Prostate gland (tissue), 2 donors: ENCODE measurements at regions not wholly inside any gene's neighbourhood (a gene's known extent, or its start where the extent isn't known, plus 50 kb on each side); places are given as distances from the start of the nearest gene placed in this dataset.

Experiments
- DNase-seq: peaks from one replicate; pipeline ENCODE4 v3.0.0-alpha.2; 2019; ENCODE audit warnings: low spot score
- H3K27ac ChIP-seq, 2 donors: fragments of 200-600 bp; sonication (generic); 2 replicates each; pipeline ENCODE4 v1.5.1; 2017 to 2019
- H3K27me3 ChIP-seq: fragments of 200-600 bp; sonication (generic); replicated peaks from 2 replicates; pipeline ENCODE4 v1.5.1; 2019; ENCODE audit not compliant: insufficient read depth
- H3K36me3 ChIP-seq, 2 donors: fragments of 200-600 bp; sonication (generic); 1 replicate in 1 of 2; 2 replicates in 1 of 2; pipeline versions ENCODE4 v1.5.1 to v1.8.1; 2017 to 2019
- H3K4me1 ChIP-seq: fragments of 200-600 bp; sonication (generic); replicated peaks from 2 replicates; pipeline ENCODE4 v1.5.1; 2019
- H3K4me3 ChIP-seq, 2 donors: fragments of 200-600 bp; sonication (generic); 2 replicates each; pipeline ENCODE4 v1.5.1; 2017 to 2019
- H3K9me3 ChIP-seq: fragments of 200-600 bp; sonication (generic); 2 replicates; pipeline ENCODE4 v1.5.1; 2017
- POLR2A ChIP-seq: fragments of 450-650 bp; IDR thresholded peaks from one replicate; pipeline ENCODE4 v1.6.1; 2016; ENCODE audit warnings: antibody characterized with exemption, mild to moderate bottlenecking
- POLR2AphosphoS5 ChIP-seq: sonication (generic); formaldehyde crosslinking; IDR thresholded peaks from one replicate; pipeline ENCODE4 v1.6.1; 2017; ENCODE audit warnings: antibody characterized with exemption
- WGBS: methylation state at CpG from one replicate; pipeline ENCODE4 v1.1.5; 2018; 5-methylcytosine and 5-hydroxymethylcytosine counted together
- intact Hi-C: fragments of 100-400 bp; cut with DNase I; formaldehyde crosslinking; loops from one replicate; pipeline ENCODE4 v1.14.2; 2022
- TF ChIP-seq, protein P1 (sequence below), 4 experiments: fragments of 200-600 bp in 2 of 4; fragments of 450-650 bp in 2 of 4; sonication (generic) in 2 of 4; IDR thresholded peaks; 1 replicate in 3 of 4; 2 replicates in 1 of 4; pipeline ENCODE4 v1.5.1; 2016 to 2019; ENCODE audit warnings: antibody characterized with exemption in 4 of 4, mild to moderate bottlenecking in 2 of 4, moderate library complexity in 2 of 4

DNA sequence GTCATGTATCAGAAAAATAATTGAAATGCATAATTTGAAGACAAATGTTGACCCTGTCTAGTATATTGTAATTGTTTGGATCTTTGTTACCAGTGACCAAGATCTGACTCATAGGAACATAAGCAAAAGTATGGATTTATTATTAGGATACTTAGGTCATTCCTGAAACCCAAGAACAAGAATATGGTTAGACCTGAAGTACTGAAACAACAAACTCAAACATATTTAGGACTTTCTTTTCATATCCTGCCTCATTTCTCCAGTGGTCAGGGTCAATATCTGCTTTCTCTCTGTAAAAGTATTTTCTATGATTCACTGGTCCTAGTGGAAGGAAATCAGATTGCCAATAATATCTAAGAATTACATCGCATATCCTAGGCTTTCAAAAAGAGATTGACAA is 1937.1 kb upstream of the WWC1 start:
- Histone ChIP-seq H3K36me3 (no peaks in the 10 kb centered on the region), H3K9me3 (no peaks in the 10 kb centered on the region), H3K4me1 (no peaks in the 10 kb centered on the region), H3K27me3 (no peaks in the 10 kb centered on the region), H3K4me3 (no peak overlapping the region), H3K27ac (no peak overlapping the region)
- intact Hi-C loops, result no loop called here
- 97% methylated on average over 1 of the region's 1 CpG for WGBS
- TF ChIP-seq, protein P1, sequence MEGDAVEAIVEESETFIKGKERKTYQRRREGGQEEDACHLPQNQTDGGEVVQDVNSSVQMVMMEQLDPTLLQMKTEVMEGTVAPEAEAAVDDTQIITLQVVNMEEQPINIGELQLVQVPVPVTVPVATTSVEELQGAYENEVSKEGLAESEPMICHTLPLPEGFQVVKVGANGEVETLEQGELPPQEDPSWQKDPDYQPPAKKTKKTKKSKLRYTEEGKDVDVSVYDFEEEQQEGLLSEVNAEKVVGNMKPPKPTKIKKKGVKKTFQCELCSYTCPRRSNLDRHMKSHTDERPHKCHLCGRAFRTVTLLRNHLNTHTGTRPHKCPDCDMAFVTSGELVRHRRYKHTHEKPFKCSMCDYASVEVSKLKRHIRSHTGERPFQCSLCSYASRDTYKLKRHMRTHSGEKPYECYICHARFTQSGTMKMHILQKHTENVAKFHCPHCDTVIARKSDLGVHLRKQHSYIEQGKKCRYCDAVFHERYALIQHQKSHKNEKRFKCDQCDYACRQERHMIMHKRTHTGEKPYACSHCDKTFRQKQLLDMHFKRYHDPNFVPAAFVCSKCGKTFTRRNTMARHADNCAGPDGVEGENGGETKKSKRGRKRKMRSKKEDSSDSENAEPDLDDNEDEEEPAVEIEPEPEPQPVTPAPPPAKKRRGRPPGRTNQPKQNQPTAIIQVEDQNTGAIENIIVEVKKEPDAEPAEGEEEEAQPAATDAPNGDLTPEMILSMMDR (IDR thresholded peaks at IDR 0.05), result no peak
- TF ChIP-seq POLR2AphosphoS5 (no peak), POLR2A (no peak)
- no peak for DNase-seq

DNA sequence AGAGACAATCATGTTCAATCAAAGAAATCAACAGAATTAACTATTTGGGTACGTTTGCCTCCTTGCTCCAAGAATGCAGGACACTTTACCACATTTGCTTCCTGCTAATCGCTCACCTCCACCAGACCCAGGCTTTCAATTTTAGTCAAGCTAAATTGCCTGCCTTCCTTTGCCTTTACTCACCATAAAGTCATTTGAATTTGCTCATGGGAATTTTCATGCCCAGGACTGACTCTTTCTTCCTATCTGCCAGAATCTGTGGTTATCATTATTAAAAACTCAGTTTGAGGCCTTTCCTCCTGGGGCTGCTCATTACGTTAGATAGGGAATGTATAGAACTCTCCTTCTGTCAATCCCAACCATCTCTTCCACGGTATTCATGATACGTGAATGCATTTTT is 1935.3 kb upstream of the WWC1 start:
- Histone ChIP-seq H3K4me3 (no peak overlapping the region), H3K27ac (no peak overlapping the region), H3K9me3 (no peaks in the 10 kb centered on the region), H3K4me1 (no peaks in the 10 kb centered on the region), H3K27me3 (no peaks in the 10 kb centered on the region), H3K36me3 (no peaks in the 10 kb centered on the region)
- intact Hi-C loops, result no loop called here
- 88% methylated on average over 5 of the region's 5 CpGs for WGBS
- TF ChIP-seq POLR2A (no peak), POLR2AphosphoS5 (no peak)
- TF ChIP-seq, protein P1 (IDR thresholded peaks at IDR 0.05), result no peak
- no peak for DNase-seq

DNA sequence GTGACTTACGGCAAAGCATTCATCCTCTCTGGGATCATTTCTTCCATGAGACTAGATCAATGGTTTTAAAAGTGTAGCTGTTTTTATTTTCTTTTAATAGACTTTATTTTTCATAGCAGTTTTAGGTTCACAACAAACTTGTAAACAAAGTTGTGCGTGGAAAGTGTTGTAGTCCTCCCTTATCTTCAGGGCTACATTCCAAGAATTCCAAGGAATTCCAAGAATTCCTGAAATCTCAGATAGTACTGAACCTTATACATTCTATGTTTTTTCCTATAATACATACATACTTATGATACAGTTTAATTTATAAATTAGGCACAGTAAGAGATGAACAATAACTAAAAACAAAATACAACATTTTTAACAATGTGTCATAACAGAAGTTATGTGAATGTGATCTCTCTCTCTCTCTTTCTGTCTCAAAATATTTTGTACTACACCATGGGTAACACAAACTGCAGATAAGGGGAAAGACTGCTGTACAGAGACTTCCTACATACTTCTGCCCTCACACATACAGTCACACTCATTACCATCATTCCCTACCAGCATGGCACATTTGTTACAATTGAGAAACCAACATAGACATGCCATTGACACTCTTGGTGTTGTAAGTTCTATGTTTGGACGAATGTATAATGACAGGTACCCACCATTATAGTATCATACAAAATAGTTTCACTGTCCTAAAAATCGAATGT is 1933.2 kb upstream of the WWC1 start:
- no peaks in the 10 kb centered on the region for H3K4me1 ChIP-seq
- 74% methylated on average over 4 of the region's 4 CpGs for WGBS
- TF ChIP-seq, protein P1 (IDR thresholded peaks at IDR 0.05), result no peak
- TF ChIP-seq POLR2AphosphoS5, result no peak
- TF ChIP-seq POLR2A, result no peak
- H3K4me3 ChIP-seq, result no peak overlapping the region
- DNase-seq, result no peak
- no peaks in the 10 kb centered on the region for H3K9me3 ChIP-seq
- no peak overlapping the region for H3K27ac ChIP-seq
- intact Hi-C loops, result no loop called here
- no peaks in the 10 kb centered on the region for H3K36me3 ChIP-seq
- no peaks in the 10 kb centered on the region for H3K27me3 ChIP-seq

DNA sequence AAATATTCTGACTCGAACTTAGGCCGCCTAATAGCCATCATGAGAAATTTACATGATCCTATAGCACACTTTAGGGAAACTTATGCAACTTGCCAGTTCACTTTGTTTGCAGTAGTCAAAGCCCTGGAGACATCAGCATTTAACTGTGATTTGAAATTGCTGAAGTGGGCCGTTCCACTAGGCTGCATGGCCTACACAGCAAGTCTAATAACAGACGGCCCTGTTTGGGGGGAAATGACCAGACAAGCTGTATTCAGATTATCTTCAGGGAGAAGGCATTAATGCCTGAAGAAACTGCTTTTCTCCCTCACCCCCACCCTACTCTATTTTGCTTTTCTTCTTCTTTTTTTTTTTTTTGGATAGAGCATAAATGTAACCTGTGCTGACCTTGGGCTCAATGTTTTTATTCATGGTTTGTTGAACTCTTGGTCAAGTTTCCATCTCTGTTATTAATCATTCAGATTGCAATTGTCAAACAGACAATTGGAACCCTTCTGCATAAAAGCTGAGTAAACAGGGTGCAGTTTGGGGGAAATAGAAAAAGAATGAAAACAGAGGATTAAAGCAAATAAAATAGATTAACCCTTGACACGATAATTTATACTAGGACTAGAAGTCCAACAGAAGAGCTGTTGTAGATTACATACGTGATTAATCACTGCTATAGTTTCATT is 1928.2 kb upstream of the WWC1 start:
- H3K9me3 ChIP-seq, result no peaks in the 10 kb centered on the region
- no peaks in the 10 kb centered on the region for H3K27me3 ChIP-seq
- H3K27ac ChIP-seq, result no peak overlapping the region
- no peak for TF ChIP-seq POLR2AphosphoS5
- H3K4me1 ChIP-seq, result no peaks in the 10 kb centered on the region
- H3K4me3 ChIP-seq, result no peak overlapping the region
- WGBS, result 56% methylated on average over 6 of the region's 6 CpGs
- H3K36me3 ChIP-seq, result no peaks in the 10 kb centered on the region
- no peak for DNase-seq
- intact Hi-C loops, result no loop called here

DNA sequence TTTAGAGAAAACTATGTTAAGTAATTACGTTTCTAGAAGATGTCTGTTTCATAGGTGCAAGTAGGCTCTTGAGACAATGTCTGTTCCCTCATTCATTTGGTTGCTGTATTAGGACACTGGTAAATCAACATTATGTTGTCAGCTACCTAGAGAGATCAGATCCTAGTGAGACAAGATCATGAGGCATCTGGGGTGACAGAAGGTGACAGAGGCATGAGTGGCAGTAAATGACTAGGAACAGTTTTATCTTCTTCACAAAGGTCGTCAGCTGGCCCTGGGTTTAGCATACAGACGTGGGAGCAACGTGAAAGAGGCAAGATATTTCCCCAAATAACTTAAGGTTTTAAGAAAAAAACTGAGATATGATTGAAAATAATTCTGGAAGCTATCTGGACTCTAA is 1926.3 kb upstream of the WWC1 start:
- no peak for DNase-seq
- Histone ChIP-seq H3K27ac (no peak overlapping the region), H3K36me3 (no peaks in the 10 kb centered on the region), H3K27me3 (no peaks in the 10 kb centered on the region), H3K4me3 (no peak overlapping the region), H3K4me1 (no peaks in the 10 kb centered on the region), H3K9me3 (no peaks in the 10 kb centered on the region)
- no peak for TF ChIP-seq POLR2A
- no peak for TF ChIP-seq POLR2AphosphoS5
- TF ChIP-seq, protein P1 (IDR thresholded peaks at IDR 0.05), result no peak
- WGBS, result 74% methylated on average over 4 of the region's 4 CpGs
- intact Hi-C loops, result no loop called here
